ENCODE measurements at regions not wholly inside any gene's neighbourhood (a gene's known extent, or its start where the extent isn't known, plus 50 kb on each side); places are given as distances from the start of the nearest gene placed in this dataset.

DNA sequence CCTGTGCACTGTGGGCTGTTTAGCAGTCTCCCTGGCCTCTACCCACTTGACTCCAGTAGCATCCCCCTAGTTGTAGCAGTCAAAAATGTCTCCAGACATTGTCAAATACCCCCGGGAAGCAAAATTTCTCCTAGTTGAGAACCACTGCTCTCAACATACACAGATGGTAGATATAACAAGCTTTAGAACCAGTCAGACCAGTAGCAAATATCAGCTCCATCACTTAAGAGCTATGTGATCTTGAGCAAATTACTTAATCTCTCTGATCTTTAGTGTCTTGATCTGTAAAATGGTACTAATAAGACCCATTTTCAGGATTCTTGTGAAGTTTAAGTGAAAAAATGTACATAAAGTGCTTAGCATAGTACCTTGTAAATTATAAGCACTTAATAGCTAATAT, 96.2 kb downstream of the DUSP6 start:
- no peak for DNase-seq (ENCODE audit: low read depth)

DNA sequence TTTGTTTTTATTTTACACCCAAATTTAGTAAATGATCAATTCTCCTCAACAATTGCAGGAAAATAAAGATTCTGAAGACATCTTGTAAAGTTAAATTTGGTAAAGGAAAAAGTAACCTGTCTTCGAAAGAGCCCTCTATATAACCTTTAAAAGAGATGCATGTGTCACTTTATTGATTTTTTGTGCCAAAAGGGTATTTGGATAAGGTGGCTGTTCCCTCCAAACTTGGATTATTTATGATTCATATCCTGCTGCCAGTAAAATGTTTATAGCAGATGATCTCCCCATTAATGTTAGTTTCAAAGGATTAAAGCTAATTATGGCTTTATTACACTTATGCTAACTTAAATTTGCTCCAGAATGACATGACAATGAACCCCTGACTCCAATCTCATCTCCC, 98.8 kb downstream of the DUSP6 start:
- DNase-seq (ENCODE audit: low read depth), result no peak

DNA sequence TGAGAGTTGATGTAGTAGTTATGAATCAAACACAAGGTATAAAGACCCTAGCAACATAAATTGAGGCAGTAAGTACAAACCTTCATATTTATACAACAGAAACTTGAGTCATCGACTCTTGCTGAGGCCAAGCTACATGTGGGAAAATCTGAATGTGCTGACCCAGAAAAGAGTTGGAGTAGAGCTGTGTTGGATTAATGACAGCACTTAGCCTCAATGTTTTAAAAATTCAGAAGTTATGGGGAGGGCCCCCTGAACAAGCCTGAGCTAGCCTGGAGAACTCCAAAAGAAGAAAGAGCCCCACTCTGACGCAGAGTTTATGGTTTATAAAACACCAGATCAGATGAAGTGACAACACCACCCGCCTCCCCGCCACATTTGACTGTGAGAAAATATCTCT, 100.0 kb downstream of the DUSP6 start:
- no peak for DNase-seq (ENCODE audit: low read depth)

DNA sequence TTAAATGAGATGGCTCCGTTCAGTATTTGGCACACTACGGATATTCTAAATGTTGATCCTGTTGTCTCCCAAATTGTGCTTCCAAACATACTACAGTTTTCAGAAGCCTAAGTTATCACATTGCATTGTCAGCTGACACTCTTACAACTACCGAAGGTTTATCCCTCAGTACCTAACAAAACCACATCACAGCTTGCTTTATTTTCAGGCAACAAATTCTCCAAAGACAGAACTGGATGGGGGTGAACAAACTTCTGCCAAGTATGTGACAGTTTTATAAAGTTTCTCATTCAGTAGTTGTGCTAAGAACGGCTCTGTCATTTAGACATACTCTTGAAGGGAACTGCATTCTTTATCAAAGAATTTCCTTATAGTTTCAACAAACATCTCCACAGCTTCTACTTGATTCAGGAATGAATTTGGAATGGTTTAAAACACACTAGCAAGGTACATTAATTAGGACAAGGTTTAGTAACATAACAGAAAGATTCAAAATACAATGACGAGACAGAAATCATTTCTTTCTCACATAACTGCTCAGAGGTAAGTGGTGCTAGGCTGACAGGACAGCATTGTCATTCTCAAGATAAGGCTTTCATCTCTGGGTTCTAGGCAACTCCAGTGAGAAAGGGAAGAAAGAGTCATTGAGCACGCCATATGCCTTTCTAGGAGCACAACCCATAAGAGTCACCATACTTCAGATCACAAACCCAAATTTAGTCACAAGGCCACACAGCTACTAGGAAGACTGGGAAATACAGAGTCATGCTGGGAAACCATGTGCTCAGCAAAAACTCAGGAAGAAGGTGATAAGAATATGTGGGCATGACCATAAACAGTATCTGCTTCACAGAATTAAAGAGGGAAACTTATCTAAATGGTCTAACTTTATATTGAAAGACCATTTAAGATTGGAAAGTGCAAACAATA, 100.7 kb downstream of the DUSP6 start:
- DNase-seq (ENCODE audit: low read depth), result no peak

DNA sequence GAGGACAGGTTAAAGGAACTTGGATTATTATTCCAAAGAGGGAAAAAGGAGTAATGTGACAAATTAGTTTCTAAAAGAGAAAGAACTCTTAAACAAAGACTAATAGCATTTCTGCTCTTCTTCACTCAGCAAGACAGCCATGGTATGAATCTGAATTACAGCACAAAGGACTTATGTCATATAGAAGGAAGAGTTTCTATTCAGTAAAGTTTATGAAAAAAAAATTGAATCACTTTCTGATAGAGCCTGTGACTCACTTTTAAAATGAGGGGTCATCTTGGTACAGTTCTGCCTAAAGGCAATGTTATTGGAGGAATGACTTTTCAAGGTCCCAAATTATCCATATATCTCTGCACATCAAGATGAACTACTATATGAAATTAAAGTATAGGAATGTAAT, 101.7 kb downstream of the DUSP6 start:
- DNase-seq (ENCODE audit: low read depth), result no peak

DNA sequence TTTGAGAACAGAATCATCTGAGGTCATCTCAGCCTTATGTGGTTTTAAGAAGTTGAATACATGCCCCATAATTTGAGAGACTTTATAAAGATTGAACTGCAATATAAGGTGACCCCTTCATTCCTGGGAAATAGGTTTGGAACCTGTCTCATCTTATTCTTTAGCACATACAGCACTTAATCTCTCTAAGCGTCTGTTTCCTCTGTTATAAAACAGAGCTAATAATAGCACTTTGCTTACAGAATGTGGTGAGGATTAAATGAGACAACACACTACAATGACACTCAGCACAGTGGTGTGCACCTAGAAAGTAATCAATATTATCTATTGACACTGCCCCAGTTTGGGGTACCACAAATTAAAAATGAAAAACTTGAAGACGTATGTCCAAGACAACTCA, 102.1 kb downstream of the DUSP6 start:
- DNase-seq (ENCODE audit: low read depth), result no peak

DNA sequence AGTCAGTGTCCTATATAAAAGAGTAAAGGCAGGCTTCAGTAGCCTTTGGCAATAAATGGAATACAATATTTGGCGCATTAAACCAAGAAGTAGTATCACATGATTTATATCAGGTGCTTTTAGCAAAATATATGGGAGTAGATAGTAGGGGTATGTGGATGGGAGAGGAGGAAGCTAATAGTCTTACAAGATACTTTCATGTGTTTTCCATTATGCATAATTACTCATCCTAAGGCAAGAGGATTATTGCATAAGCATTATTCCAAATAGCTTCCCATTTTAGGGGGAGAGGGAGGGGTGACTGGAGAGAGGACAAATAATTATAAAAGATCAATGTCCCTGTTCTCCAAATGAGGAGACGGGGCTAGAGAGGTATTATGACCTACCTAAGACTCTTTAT, 104.3 kb downstream of the DUSP6 start:
- no peak for DNase-seq (ENCODE audit: low read depth)

DNA sequence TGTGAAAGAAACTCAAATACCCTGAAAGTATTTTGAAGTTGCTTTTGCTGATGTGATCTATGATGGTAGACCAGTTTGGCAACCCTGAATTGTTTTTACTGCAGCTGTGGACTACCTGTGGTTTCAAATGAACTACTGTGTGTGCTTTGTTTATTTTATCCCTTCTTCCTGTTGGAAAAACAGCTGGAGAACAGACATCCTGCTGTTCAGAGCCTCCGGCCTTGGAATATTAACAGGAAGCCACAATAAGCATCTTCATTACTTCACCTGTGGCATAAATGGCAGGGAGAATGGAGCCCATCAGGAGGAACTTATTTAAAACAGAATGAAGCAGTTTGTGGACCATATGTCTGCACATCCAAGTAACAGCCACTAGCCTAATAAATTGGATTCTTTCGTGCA, 104.8 kb downstream of the DUSP6 start:
- DNase-seq (ENCODE audit: low read depth), result no peak

DNA sequence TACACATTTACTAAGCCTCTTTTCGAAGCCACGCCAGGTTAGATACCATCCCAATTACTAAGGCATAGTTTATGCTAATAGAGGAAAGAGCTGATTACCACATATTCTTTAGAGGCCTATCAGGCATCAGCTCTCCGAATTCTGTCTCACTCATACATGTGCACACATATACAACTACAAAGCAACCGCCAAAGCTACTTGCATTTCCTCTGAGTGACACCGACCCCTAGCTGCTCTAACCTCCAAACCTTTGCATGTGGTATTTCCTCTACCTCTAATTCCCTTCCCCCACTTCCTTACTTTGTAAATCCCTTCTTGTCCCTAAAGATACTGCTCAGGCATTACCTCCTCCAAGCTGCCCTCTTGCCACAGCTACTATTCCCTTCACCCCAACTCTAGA, 107.2 kb downstream of the DUSP6 start:
- peak; percentile 11 for DNase-seq (ENCODE audit: low read depth)

DNA sequence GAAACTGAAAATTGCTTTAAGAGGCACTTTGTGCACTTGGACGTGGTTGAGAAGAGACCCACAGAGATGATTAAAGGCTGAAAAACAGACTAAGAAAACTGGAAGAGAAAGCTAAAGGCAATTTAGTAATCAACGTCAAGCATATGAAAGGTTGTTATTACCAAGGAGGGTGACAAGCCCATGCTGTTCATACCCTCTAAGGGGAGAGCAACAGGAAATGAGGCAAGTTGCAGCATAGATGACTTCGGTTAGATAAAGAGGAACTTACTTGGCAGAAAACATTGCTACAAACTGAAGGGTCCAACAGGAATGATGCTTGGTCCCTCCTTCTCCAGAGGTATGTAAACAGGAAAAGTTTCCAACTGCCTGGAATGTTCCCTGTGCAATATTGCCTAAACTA, 107.8 kb downstream of the DUSP6 start:
- no peak for DNase-seq (ENCODE audit: low read depth)

DNA sequence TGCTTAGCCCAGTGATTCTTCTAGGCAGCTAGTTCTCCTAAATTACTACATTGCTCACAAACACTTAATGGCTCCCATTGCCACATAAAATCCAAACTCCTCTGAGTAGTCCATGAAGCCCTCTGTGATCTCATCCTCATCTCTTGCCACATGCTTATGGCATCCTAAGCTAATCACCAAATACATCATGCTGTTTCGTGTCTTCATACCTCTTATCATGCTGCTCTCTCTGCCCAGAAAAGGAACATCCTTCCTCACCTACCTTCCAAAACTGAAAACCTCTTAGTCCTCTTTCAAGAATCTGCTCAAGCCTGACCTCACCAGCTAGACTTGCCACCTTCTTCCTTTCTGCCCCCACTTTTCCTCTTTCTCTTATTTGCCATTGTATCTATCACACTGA, 108.5 kb downstream of the DUSP6 start:
- no peak for DNase-seq (ENCODE audit: low read depth)

DNA sequence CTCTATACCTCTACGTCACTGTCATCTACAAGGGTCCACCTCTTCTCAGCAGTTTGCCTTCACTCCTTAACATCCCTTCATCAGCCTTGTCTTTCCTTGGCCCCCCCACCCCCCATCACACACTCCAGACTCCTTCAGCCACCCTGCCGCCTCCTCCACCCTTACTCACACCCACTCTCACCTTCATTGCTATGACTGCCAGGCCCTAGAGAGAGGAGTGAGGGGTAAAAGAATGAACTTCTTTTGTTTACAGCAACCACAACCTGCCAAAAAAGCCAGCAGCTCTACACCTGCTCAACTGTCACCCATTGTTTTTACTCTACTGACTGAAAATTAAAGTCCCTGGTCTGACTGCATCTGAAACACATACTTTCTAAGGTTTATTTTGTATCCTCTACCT, 112.8 kb downstream of the DUSP6 start:
- no peak for DNase-seq (ENCODE audit: low read depth)

DNA sequence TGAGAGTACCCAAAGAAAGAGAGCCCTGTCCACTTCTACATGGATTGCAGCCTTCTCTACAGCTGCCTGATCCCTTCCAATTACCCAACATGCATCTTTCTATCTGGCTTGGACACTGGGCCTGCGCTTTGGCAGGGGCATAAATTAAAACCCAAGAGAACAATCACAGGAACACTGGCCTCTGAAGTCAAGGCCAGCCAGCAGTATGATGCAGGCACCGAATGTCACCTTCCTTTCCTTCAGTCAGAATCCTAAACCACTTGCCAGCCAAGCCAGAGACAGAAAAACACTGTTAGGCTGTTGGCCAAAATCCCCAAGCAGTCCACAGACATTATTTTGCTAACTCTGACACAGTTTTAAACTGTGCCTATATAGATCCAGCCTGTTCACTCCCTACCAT, 113.7 kb downstream of the DUSP6 start:
- DNase-seq (ENCODE audit: low read depth), result no peak

DNA sequence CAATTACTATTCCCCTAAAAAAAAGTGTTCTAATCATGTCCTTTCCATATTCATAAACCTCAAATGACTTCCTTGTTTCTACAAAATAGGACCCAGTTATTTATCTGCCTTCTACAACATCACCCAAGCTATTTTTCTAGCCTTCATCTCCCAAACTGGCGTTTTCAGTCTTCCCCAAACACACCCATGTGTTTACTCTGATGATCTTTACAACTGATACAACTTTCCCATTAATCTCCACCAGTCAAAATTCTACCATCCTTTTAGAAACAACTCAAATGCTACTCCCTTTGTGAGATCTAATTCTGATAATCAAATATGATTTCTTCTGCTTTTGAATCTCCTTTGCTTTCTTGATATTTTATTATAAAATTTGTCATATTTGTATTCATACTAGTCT, 114.5 kb downstream of the DUSP6 start:
- no peak for DNase-seq (ENCODE audit: low read depth)

DNA sequence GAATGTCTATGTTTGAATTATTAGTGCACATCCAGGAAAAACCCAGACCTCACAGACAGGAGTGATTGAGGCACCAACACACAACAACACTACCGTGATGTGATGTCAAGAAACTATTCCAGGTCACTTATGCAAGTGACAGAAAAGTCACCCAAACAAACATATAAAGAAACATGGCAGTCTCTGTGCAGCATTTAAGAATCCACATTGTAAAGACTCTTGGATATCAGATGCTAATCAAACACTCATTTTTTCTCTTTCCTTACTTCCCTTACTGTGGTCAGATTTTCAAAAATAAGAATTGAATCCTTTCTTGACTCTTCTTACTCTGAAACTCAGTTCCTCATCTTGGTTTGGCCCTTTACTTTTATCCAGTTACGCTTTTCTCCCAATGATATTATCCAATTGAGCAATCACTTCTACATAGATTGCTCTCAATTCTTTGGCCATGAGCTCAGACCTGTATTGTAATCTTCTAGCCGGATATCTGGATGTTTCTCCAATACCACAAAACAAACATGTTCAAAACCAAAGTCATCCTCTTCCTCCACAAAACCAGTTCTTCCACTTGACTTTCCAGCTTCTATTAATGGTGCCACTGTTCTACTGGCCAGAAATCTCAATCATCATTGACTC, 115.4 kb downstream of the DUSP6 start:
- no peak for DNase-seq (ENCODE audit: low read depth)

DNA sequence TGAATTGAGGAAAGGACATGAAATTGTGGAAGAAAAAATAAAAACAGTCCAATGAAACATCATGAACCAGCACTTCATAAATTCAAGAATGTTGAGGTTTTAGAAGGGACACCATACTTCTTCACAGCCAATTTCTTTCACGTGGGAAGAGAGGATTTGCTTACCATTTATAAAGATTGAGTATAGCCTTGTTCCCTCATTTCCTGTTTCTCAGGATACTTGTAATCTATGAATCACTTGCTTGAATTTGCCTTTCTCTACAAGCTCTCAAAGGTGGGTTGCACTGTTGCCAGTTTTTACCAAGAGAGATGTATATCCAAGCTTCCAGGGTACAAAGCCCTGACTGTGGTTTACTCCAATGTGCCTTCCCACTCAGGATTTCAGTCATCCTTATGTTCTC, 116.1 kb downstream of the DUSP6 start:
- no peak for DNase-seq (ENCODE audit: low read depth)

DNA sequence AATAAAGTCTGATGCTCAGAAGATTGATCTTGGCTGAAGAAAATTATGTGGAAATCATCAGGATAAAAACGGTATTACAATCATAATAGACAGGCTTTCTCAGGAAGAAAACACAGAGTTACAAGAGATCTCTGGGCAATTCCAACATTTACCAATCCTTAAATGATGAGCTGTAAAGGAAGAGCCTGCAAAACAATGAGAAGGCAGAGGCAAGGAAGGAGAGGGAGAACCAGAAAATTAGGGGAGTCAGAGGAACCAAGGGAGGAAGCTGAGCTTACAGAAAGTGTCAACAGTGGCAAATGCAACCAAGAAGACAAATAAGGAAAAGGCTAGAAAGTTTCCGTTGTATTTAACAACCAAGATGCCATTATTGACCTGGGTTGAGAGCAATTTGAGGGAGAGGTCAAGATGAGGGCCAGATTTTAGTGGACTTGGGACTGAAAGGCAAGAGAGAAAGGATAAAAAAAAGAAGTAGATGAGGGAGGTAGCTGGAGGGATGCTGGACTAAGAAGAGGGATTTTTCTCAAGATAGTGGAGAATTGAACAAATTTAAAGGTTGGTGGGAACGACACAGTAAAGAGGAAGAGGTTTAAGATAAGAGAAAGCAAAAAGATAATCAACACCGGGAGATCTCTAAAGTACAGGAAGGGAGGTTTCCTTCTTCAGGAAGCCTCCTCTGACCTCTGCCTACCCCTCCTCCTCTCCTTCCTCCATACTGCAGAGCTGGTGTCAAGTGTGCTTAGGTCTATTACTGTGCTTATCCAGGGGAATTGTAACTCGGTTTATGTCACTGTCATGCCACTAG, 116.9 kb downstream of the DUSP6 start:
- no peak for DNase-seq (ENCODE audit: low read depth)

DNA sequence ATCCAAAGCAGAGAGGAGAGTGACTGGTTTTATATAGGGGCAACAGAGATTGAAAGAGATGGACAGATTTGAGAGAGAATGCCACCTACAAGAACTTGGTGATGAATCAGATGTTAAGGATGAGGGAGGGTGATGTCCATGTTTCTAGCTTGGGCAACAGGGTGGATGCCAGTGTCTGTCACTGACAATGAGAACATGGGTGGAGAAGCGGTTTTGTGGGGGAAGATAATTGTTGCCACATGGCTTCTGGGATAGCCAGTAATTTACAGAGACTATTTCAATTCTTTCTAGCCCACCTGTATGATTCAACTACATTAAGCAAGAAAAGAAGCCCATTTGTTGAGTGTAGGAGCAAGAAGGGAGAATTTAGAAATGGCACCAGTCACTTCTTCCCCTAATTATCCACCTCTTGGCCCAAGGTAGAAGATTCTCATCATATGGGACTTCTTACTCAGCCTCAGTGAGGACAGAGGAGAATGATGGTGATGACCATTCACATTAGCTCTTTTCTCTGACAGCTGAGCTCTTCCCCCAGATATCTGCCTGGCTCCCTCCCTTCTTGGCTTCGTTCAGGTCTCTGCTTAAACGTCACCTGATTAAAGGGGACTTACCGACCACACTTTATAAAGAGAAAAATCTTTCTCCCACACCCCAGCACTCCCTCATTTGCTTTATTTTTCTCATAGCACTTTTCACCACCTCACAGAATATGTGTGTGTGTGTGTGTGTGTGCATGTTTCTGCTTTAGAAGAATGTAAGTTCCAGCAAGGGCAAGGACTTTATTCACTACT, 117.8 kb downstream of the DUSP6 start:
- no peak for DNase-seq (ENCODE audit: low read depth)

DNA sequence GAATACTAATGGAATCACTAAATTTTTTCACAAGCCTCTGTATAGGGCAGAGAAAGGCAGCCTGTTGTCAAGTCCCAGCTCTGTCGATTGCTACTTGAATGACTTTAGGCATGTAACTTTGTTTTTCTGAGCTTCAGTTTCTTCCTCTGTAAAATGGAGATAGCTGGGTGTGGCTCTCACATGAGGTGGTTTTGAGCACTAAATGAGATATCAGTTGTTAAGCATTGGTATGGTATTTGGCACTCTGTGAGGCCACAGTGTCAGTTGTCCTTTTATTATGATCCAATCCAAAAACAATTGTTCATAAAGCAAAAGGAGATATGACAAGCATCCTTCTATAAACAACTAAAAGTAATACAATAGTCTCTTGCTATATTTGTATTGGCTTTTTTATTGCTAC, 120.6 kb downstream of the DUSP6 start:
- no peak for DNase-seq (ENCODE audit: low read depth)

DNA sequence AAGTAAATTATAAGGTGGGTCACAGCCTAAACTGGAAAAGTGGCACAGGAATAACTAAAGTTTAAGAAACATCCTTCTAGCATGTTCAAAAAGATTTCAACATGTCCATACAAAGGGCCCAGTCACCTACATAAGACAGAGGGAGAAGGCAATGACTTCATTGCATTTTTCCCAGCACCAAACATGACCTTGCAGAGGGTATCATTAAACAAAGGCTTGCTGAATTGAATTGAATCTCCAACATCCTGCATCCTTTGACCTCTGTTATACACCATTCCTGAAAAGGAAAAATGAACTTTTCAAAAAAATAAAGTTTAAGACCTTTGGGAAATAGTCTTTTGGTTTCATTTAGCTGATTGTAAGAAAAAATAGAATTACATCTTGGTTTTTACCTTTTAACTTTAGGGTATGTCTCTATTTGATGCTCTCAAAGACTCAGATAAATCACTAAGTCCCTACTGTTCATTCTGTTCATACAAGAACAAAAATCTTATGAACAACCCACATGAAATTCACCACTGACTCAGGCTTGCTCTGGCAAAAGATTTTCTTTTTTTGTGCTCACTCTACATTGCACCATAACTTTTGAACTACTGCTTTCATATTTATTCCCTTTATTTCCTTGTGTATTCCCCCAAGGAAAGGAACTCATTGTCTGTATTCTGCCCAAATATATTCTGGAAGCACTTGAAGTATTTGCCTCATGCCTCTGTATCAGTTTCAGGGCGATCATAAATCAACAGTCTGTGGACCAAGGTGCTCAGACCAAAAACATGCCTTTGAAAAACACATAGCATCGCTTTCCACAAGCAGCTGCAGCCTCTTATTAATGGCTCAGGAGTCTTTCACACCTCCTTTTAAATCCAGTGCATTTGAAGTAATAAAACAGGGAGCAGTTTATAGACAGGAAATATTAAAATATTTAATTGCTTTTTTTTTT, 121.7 kb downstream of the DUSP6 start:
- DNase-seq (ENCODE audit: low read depth), result no peak

DNA sequence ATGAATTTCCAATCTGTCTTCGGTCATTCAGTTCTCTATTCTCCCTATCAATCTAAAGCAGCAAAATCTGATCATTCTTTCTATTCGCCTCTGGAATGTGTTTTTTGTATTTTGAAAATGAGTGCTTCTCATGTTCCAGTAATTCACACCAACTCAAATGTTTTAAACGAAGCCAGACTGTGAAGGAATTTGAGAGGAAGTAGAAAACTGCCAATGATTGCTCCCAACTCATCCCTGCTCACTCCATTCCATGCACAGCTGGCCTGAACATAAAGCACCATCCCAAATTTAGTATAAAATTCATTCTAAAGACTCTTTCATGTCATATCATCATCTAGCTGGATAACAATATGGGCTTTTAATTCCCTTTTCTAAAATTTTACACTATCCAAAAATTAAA, 123.8 kb downstream of the DUSP6 start:
- no peak for DNase-seq (ENCODE audit: low read depth)

Measured in stimulated activated CD8-positive, alpha-beta memory T cell treated with anti-CD3 and anti-CD28 coated beads, Interleukin-12 subunit alpha, Interleukin-12 subunit beta, amount 100 ng/mL, for 1 hour (primary cell).